ENCODE measurements at regions not wholly inside any gene's neighbourhood (a gene's known extent, or its start where the extent isn't known, plus 50 kb on each side); places are given as distances from the start of the nearest gene placed in this dataset.

- DNase-seq = peak; percentile 85
These were observed 182.8 kb upstream of the TARS1 start for GRCh38 chr5:33257807-33258429.

DNA sequence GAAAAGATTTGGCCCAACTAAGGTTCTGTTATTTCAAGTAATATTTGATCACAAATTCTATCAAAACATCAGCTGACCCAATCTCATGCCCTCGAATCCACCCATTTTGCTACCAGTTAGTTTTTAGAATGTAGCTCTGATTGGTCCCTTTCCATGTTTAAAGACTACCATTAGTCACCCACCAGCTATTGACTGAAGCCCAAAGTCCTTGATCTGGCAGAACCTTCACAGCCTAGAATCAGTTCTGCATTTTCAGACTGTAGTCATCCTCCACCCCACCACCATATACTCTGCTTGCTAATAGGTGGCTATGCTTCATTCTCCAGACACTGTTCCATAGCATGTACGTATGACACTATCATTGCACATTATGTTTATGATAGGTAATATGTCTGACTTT lies 182.2 kb upstream of the TARS1 start:
- no peak for DNase-seq

DNA sequence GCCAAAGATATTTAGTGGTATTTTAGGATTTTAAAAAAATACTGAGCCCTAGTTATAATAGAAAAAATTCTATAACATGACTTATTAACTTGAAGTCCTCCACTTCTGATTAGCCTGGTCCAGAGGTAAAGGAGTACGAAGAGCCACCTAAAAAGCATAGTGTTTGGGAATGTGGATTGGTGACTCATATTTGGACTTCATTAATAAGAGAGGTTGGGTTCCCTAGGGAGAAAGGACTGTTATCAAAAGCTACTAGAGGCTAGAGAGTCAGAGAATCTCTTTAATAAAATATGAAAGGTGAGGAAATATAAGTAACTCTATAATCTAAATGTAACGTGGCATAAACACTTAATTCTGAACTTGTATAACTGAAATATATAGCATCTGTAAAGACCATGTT lies 180.7 kb upstream of the TARS1 start:
- DNase-seq = no peak

DNA sequence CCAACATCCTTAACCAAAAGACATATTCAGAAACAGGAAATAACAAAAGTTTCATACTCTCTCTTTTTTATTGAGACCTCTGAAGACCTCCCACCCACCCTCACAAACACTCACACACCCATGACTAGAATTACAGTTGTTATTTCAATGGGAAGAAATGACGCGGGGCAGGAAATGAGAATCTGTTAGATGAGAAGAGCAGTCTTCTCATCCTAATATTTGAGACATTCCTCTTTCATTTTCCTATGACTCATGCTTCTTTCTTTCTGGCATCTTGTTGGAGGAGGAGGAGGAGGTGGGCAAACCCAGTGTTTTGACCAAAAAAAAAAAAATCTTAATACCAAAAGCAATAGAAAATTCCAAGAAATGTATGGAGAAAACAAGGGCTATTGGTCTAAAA lies 179.5 kb upstream of the TARS1 start:
- DNase-seq = peak; percentile 10

DNA sequence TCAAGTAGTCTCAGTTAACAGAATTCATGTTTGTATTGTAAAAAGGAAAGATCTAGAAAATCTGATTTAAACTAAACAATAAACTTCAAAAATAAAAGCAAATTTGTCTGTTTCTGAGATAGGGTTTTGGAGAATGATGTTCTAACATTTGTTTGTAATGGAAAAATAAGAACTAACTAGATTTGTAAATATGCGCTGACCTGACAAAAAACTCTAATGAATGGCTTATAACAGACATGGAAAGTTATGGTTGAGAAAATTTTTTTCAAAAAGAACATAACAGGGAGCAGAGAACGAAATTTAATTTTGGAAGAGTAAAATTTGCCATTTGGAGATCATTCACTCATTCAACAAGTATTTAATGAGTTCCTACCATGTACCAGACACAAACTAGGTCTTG lies 179.0 kb upstream of the TARS1 start:
- no peak for DNase-seq

DNA sequence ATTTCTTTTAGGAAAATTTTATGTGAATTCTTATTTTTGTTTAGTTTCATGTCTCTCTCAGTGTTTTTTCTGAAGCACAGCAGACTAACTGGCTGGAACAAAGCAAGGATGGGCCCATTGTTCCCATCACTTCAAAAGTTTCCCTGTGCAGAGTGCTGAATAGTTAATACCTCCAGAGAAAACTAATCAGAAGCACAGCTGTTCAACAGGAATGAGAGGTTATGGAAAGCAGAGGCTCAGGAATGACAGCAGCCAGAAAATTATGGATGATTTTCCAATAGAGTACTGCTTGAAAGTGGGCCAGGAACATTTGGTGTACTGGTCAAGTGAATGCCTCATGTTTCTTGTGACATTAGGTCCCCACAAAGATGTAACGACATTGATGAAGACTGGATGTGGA lies 173.0 kb upstream of the TARS1 start:
- no peak for DNase-seq

DNA sequence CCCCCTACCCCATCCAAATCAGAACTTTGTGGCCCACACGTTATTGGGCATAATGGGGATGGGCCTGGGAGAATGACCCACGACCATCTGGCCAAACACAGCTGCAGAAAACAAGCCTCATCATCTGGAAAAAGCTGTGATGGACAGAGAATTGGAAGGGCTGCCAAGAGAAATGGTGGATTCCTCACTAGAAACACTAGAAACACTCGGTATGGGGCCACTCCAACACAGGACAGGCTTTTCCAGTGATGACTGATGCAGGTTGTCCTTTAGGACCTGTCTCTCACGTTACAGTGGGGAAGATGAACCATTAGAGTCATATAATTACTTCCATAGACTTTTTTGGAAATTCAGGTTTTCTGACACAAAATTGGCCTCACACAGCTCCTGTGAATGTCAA lies 172.4 kb upstream of the TARS1 start:
- DNase-seq = no peak

DNA sequence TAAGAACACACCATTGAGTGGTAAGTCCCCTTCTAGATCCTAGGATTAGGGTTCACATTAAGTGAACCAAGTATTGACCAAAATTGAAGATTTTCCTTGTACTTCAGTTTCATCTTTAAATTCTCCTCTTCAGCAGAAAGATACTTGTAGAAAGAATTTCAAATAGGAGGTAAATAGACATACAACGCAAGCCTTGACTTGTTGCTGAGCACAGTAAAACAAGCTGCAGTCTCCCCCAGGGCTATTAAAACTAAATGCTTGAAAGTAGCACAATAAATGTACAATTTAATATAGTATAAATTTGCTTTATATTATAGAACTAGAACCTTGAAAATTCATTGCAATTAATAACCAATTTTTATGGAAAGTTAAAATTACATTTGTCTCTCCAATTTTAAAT lies 170.1 kb upstream of the TARS1 start:
- no peak for DNase-seq

GRCh38 chr5:33271606-33272005 lies 169.2 kb upstream of the TARS1 start:
- DNase-seq = no peak

GRCh38 chr5:33272288-33272687 lies 168.5 kb upstream of the TARS1 start:
- peak; percentile 95 for DNase-seq

- DNase-seq = no peak
These were observed 166.8 kb upstream of the TARS1 start for GRCh38 chr5:33273985-33274384.

- no peak for DNase-seq
These were observed 165.4 kb upstream of the TARS1 start for GRCh38 chr5:33275391-33275790.

DNA sequence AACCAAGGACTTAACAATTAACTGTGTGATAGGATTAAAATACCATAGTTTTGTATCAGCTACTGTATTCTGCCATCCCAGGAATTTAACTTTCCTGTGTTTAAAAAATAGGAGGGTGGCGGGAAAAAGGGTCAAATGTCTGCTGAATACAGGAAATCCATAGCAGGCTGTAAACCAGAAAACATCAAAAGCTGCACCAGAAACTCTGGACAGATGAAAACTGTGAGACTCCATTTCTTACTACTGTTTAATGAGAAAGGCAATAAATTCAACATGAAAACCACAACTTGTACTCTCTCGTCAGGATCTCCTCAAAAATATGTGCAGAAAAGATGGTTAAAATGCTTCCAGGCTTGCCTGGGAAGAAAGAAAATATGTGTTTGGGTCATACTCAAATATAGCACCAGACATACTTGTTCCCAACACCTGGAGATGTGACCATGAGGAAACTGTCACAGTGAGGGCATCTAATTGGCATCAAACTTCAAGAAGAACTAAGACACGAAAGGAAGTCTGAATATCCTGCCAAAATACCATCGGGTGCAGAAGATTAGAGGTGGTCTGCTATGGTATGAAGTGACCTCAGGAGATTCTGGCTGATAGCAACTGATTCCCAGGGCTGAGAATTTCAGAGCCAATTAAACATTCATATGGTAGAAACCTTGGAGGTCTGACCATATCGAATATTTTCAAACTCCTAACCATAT lies 164.7 kb upstream of the TARS1 start:
- DNase-seq = no peak

GRCh38 chr5:33276628-33276950 lies 164.2 kb upstream of the TARS1 start:
- no peak for DNase-seq

GRCh38 chr5:33277061-33277650 lies 163.6 kb upstream of the TARS1 start:
- DNase-seq = no peak

- DNase-seq = no peak
These were observed 159.3 kb upstream of the TARS1 start for GRCh38 chr5:33281431-33281843.

GRCh38 chr5:33282157-33282556 lies 158.6 kb upstream of the TARS1 start:
- no peak for DNase-seq

DNA sequence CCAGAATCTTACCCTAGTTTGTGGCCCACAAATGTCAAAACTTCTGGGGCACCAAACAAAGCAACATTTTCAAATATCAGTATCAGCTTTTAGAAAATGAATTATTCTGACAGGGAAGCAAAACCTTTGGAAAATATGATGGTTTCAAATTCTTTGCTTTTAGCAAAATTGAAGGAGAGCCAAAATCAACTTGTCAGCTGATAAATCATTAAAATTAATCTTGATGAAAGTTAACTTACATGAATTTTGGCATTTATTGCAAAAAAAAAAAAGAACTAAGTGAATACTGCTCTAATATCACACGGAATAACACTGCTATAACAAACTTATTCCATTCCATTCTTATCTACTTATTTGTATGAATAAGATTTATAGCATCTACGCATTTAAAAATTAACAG lies 158.1 kb upstream of the TARS1 start:
- no peak for DNase-seq

DNA sequence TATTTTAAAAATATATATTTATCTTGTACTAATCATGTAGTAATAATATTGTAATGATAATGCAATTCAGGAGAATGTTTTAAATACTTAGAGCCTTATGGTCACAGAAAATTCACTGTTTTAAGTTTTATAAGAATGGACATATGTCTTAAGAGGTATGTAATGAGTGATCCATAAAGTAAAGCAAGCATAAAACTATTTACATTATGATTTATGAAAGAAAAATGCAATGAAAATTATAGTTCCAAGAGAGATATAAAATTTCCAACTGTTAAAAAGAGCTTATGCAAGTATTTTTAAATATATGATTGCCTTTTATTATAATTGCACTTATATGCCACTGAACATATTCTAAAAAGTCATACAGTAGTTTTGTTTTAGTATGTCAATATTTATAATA lies 157.5 kb upstream of the TARS1 start:
- no peak for DNase-seq

GRCh38 chr5:33284681-33285080 lies 156.1 kb upstream of the TARS1 start:
- DNase-seq = no peak

- no peak for DNase-seq
These were observed 153.5 kb upstream of the TARS1 start for GRCh38 chr5:33287242-33287641.

- DNase-seq = no peak
These were observed 149.4 kb upstream of the TARS1 start for GRCh38 chr5:33291216-33292000.

GRCh38 chr5:33297760-33298216 lies 143.0 kb upstream of the TARS1 start:
- no peak for DNase-seq
